ENCODE measurements at regions not wholly inside any gene's neighbourhood (a gene's known extent, or its start where the extent isn't known, plus 50 kb on each side); places are given as distances from the start of the nearest gene placed in this dataset.
"Not testable (repeated sequence)": the region's sequence is repeated elsewhere in the genome, so short reads cannot be mapped to it uniquely, and the experiment has no call there.

DNA sequence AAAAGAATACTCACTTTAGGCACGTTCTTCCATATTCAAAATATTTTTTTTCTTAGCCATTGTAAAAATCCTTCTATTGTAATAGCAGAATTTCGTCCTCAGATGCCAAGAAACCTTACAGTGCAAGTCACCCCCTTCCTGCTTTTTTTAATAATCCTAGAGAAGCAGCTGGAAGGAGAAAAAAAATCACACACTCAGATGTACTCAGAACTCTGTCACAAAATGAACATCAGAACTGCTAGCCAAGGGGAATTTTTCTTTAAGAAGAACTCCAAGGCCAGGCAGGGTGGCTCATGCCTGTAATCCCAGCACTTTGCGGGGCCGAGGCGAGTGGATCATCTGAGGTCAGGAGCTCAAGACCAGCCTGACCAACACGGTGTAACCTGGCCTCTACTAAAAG lies 127.3 kb upstream of the SPATS2L start:
- DNase-seq: no peak

GRCh38 chr2:200180943-200181342 lies 125.5 kb upstream of the SPATS2L start:
- no peak for DNase-seq

GRCh38 chr2:200181755-200182154 lies 124.7 kb upstream of the SPATS2L start:
- no peak for DNase-seq

DNA sequence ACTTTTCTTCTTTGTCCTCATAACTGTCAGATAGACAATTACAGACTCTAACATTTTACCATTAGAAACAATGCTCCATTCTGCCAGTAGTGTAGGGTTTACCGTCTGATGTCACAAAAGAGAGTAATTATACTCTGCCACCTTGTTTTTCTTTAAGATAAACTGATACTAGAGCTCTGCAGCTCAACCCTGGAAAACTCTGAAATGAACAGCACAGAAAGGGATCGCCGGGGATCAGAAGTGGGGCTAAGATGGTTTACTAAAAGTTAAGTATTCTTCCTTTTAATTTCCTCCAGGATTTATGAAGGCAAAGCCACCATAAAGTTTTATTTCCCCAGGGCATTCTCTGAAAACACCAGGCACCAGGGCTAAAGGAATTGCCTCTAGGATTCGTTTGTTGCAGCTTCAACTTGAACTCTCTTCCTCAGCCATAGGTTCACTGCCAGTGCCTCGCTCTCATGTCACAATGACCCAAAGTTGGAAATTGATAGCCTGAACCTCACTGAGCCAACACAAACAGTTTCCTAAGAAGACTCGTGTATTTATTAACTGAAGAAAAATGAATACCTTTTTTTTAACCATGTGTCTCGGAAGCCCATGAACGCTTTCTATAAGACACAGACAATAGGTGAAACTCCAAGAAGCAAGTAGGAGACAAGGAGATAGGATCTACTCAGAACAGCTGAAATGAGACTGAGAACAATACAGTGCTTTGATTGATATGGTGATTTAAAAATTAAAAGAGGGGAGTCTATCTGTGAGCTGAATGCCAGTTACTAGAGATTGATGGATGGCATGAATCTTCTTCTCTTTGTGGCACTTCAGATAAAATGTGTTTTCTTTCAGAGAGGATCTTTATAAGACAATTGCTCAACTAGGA lies 121.5 kb upstream of the SPATS2L start:
- DNase-seq: no peak

GRCh38 chr2:200185628-200186000 lies 120.9 kb upstream of the SPATS2L start:
- DNase-seq: no peak

GRCh38 chr2:200186002-200186401 lies 120.5 kb upstream of the SPATS2L start:
- no peak for DNase-seq

DNA sequence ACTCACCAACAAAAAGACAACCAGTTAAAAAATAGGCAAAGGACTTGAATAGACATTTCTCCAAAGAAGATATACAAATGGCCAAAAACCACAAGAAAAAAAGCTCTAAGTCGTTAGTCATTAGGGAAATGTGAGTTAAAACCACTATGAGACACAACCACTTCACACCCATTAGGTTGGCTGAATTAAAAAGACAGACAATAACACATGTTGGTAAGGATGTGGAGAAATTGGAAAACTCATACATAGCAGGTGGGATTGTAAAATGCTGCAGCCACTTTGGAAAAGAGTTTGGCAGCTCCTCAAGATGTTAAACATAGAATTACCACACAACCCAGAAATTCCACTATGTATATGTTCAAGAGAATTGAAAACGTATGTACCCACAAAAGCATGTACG lies 117.6 kb upstream of the SPATS2L start:
- DNase-seq: no peak

DNA sequence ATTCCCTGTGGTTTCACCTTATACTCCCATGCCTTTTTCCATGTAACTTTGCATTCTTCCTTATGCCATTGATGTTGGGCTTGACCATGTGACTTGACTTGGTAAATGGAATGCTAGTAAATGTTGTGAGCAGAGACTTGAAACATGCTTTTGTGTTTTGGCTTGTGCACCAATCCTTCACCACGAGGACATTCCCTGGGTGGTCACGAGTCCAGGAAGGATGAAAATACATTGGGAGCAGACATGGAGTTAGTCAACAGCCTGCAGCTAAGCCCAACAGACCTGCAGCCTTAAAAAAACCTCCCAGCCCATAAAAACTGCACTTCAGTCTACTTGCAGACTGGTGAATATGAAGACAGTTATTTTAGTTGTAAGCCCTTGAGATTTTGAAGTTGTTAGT lies 116.5 kb upstream of the SPATS2L start:
- no peak for DNase-seq

DNA sequence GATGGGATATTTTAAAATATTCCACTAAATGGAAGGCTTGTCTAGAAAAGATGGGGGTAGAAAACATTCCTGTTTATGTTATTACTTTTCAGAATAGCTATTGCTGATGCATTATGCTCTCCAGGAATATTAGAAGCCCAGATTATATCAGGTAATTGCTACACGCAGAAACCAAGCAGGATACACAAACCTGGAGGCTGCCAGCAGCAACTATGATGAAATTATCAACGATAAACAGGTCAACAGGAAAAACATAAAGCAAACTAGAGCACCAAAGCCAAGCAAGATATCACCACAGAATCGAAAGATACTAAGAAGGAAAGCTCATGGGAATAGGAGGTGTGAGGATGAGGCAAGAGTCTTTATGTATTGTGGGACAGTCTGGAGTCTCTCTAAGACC lies 113.2 kb upstream of the SPATS2L start:
- no peak for DNase-seq

DNA sequence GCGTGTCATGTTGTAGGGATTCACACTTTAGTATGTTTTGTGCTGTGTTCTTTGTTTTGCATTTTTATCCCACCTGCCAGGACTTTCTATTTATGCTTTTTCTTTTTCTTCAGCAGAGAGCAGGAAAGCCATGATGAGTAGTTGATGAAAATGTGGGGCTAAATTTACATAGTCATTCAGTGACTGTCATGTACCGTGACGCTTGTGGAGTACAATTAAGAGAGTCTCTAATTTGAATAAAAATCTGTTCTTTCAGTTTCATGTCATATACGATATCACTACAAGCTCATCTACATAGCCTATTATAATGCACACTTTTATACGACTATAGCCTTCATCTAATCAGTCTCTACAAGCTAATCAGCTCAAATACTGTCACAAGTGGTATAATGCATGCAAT lies 112.7 kb upstream of the SPATS2L start:
- DNase-seq: no peak

GRCh38 chr2:200194746-200195145 lies 111.7 kb upstream of the SPATS2L start:
- DNase-seq: no peak

DNA sequence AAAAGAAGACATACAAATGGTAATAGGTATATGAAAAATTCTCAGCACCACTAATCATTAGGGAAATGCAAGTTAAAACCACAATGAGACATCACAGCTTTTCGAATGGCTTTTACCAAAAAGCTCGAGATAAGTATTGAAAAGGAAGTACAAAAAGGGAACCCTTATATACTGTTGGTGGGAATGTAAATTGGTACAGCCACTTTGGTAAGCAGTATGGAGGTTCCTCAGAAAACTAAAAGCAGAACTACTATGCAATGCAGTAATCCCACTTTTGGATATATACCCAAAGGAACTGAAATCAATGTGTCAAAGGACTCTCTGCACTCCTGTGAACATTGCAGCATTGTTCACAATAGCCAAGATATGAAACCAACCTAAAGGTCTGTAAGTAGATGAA lies 107.5 kb upstream of the SPATS2L start:
- no peak for DNase-seq

DNA sequence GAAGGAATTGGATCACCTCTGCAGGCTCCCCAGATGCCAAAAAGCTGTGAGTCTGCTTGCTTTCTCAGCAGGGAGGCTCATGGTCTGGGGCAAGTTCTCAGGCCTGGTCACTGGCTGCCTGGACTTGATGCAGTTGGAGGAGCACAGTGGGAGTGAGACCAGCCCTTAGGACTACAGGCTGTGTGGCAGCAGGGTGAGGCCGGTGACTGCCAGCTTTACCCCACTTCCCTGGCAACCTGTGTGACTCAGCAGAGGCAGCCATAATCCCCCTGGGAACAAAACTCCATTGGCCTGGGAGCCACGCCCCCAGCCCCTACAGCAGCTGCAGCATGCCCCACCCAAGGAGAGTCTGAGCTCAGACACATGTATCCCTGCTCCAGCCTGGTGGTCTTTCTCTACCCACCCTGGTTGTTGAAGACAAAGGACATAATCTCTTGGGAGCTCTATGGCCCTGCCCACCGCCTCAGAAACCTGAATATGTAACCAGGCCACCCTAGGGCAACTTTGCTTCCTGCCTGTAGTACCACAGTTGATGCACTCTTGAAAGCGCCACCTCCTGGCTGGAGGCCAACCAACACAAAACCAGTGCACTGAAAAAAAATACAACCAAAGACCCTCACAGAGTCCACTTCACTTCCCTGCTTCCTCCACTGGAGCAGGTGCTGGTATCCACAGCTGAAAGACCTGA lies 106.8 kb upstream of the SPATS2L start:
- no peak for DNase-seq

- not testable (repeated sequence) for DNase-seq
These were observed 104.7 kb upstream of the SPATS2L start for GRCh38 chr2:200201839-200202238.

- DNase-seq: no peak
These were observed 103.1 kb upstream of the SPATS2L start for GRCh38 chr2:200203381-200203827.

GRCh38 chr2:200208041-200208440 lies 98.5 kb upstream of the SPATS2L start:
- DNase-seq: no peak

DNA sequence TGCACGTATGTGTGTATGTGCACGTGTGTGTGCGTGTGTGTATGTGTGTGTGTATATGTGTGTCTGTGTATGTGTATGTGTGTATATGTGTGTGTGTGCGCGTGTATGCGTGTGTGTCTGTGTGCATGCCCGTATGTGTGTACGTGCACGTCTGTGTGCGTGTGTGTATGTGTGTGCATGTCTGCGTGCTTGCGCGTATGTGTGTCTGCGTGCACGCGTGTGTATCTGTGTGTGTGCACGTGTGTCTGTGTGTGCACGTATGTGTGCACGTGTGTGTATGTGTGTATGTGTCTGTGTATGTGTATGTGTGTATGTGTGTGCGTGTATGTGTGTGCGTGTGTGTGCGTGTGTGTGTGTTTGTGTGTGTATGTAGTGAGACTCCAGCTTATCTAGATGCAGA lies 97.5 kb upstream of the SPATS2L start:
- DNase-seq: no peak

DNA sequence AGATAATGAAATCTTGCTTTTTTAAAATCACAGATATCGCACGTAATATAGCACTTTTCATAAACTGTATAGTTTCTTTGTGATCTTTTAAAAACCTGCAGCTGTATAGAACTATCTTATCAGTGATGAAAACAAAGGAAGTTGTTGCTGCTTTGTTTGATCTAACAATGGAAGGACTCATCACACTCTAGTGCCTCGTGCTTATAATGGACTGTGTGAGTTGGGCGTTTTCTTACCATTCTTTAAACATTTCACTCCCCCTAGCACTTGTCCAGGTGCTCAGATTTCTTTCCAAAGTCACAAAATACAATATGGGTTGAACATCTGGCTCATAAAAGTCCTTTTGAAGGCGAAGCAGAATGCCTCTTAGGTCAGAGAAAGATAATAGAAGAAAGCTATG lies 94.8 kb upstream of the SPATS2L start:
- no peak for DNase-seq

DNA sequence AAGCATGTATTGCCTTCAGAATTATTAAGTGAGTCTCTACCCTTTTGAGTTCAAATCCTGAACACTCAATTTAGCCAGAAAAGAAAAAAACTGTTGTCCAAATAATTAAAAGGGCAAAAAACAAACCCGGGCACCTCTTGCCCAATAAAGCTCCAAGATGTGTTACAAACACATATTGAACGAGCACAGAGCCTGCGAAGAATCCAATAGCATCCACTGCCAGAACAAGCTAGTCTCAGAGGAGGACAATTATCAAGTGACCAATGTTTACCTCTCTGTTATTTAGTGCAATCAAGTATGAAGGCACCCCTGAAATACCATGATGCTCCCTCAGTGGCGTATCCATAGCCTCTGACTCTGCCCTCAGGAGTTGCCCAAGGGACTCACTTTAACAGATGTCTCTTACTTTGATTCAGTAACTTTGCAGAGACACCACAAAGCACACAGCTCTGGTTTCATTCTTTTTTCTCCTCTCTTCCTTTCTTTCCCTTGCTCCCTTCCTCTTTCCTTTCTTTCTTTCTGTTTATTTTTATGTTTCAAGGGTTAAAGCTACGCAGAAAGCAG lies 93.5 kb upstream of the SPATS2L start:
- no peak for DNase-seq

- no peak for DNase-seq
These were observed 90.2 kb upstream of the SPATS2L start for GRCh38 chr2:200216310-200216709.

GRCh38 chr2:200217320-200217719 lies 89.2 kb upstream of the SPATS2L start:
- DNase-seq: no peak

- no peak for DNase-seq
These were observed 87.8 kb upstream of the SPATS2L start for GRCh38 chr2:200218645-200219044.

GRCh38 chr2:200219309-200220113 lies 87.0 kb upstream of the SPATS2L start:
- no peak for DNase-seq

Data from 8988T (cell line).